BJ (cell line): ENCODE measurements at regions not wholly inside any gene's neighbourhood (a gene's known extent, or its start where the extent isn't known, plus 50 kb on each side); places are given as distances from the start of the nearest gene placed in this dataset.

ENCODE experiments used
- CTCF ChIA-PET: fragments of 350-600 bp; formaldehyde crosslinking; extraction: SDS; loops from one replicate; lab custom pipeline; 2021; ENCODE audit warnings: antibody characterized with exemption, inconsistent platforms; lab: Yijun Ruan, JAX
- POLR2A ChIA-PET: fragments of 300-600 bp; sonication (Branson Sonifier 250); formaldehyde crosslinking; extraction: SDS; loops from one replicate; lab custom pipeline; 2021; ENCODE audit warnings: antibody characterized with exemption; lab: Charles Lee
- DNase-seq: peaks from one replicate; pipeline ENCODE4 v3.0.0-alpha.2; 2011; ENCODE audit warnings: low read depth
- H3K27me3 ChIP-seq: 2 replicates; pipeline ENCODE4 v1.6.0; 2011; ENCODE audit warnings: low read length; ENCODE audit not compliant: control insufficient read depth, insufficient read depth
- H3K36me3 ChIP-seq: 2 replicates; pipeline ENCODE4 v1.5.1; 2011; ENCODE audit warnings: low read length; ENCODE audit not compliant: control insufficient read depth, insufficient read depth
- H3K4me3 ChIP-seq: 2 replicates; pipeline ENCODE4 v1.5.1; 2011; ENCODE audit warnings: low read depth, mild to moderate bottlenecking, control low read depth, low read length
- CTCF ChIP-seq: IDR thresholded peaks from 2 replicates; pipeline ENCODE4 v1.5.1; 2011; ENCODE audit warnings: low read depth, mild to moderate bottlenecking, control low read depth, inconsistent platforms, low read length, moderate library complexity; ENCODE audit not compliant: insufficient read depth

GRCh38 chr2:180523621-180524340, 456.6 kb upstream of the UBE2E3 start:
- H3K4me3 ChIP-seq: no peak overlapping the region
- ChIA-PET POLR2A (no interaction called here), CTCF (interaction anchor here (1.4 to 1.6 kb wide), 2 partner anchors 10 to 17 kb away, joined by 3 to 5 read pairs; no protein-coding TSS in a partner anchor)
- no peak for TF ChIP-seq CTCF
- peak; percentile 75 for DNase-seq
- no peaks in the 10 kb centered on the region for H3K36me3 ChIP-seq
- H3K27me3 ChIP-seq: no peaks in the 10 kb centered on the region

- POLR2A ChIA-PET: no interaction called here
- TF ChIP-seq CTCF: no peak
- CTCF ChIA-PET: interaction anchor here (0.7 to 1.8 kb wide), 4 partner anchors 14 to 582 kb away, joined by 4 to 8 read pairs (median 4); partner anchors contain the start of gene UBE2E3
- H3K27me3 ChIP-seq: no peaks in the 10 kb centered on the region
- no peak for DNase-seq
- H3K36me3 ChIP-seq: no peaks in the 10 kb centered on the region
- H3K4me3 ChIP-seq: no peak overlapping the region
Measured at GRCh38 chr2:180520921-180521581, 459.4 kb upstream of the UBE2E3 start.

- Histone ChIP-seq H3K27me3 (no peaks in the 10 kb centered on the region), H3K36me3 (no peaks in the 10 kb centered on the region), H3K4me3 (no peak overlapping the region)
- CTCF ChIA-PET: interaction anchor here (0.6 to 1.8 kb wide), 5 partner anchors 14 to 583 kb away, joined by 3 to 8 read pairs (median 4); partner anchors contain the start of gene UBE2E3
- POLR2A ChIA-PET: no interaction called here
- TF ChIP-seq CTCF: no peak
- DNase-seq: no peak
Measured at GRCh38 chr2:180520206-180520605, 460.2 kb upstream of the UBE2E3 start.

GRCh38 chr2:180519276-180519675, 461.1 kb upstream of the UBE2E3 start:
- no peak for DNase-seq
- ChIA-PET CTCF (interaction anchor here (1.6 kb wide), 1 partner anchor 13 kb away, joined by 4 read pairs; no protein-coding TSS in a partner anchor), POLR2A (no interaction called here)
- no peaks in the 10 kb centered on the region for H3K27me3 ChIP-seq
- no peak for TF ChIP-seq CTCF
- H3K4me3 ChIP-seq: no peak overlapping the region
- no peaks in the 10 kb centered on the region for H3K36me3 ChIP-seq

- no peak for TF ChIP-seq CTCF
- no peaks in the 10 kb centered on the region for H3K36me3 ChIP-seq
- ChIA-PET POLR2A (no interaction called here), CTCF (no interaction called here)
- H3K4me3 ChIP-seq: no peak overlapping the region
- no peak for DNase-seq
- no peaks in the 10 kb centered on the region for H3K27me3 ChIP-seq
Measured at GRCh38 chr2:180516232-180516631, 464.2 kb upstream of the UBE2E3 start.
